ENCODE measurements at regions not wholly inside any gene's neighbourhood (a gene's known extent, or its start where the extent isn't known, plus 50 kb on each side); places are given as distances from the start of the nearest gene placed in this dataset.

- TF ChIP-seq CTCF (IDR thresholded peaks at IDR 0.05 in 4 of 5, conservative IDR thresholded peaks at IDR 0.05 in 1 of 5) (no peak), POLR2A (IDR thresholded peaks at IDR 0.05) (no peak)
Observed at GRCh38 chr2:43085505-43085904, 140.9 kb downstream of the ZFP36L2 start.

Measured in gastrocnemius medialis (tissue), 4 donors.